ENCODE measurements at regions not wholly inside any gene's neighbourhood (a gene's known extent, or its start where the extent isn't known, plus 50 kb on each side); places are given as distances from the start of the nearest gene placed in this dataset.
"Not testable (repeated sequence)": the region's sequence is repeated elsewhere in the genome, so short reads cannot be mapped to it uniquely, and the experiment has no call there.

DNA sequence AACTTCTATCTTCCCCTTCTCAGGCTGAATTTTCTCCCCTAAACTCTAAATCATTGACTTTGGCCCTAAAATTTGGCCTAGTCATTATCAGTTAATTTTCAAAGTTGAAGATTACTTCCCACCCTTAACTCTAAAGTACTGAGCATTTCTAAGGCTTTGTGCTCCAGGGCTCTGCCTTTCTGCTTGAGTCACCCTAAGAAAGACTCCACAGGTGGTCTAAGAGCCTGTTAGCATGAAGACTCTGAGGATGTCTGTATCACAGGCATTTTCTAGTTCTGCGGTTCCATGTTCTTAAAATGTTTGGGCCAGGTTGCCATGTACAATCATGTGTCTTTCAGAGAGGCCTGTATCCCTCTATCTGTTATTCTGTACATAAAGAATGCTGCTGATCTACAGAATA lies 808.1 kb upstream of the MANEA start:
- H3K4me3 Mint-ChIP-seq: no peak overlapping the region
- no peak overlapping the region for H3K27ac Mint-ChIP-seq
- peaks cover 3% of the 10 kb centered on the region for H3K9me3 Mint-ChIP-seq
- no peaks in the 10 kb centered on the region for H3K4me1 Mint-ChIP-seq (ENCODE audit: low read depth in 2 of 2)
- no peaks in the 10 kb centered on the region for H3K27me3 Mint-ChIP-seq
- no peaks in the 10 kb centered on the region for H3K36me3 Mint-ChIP-seq
- DNase-seq (ENCODE audit: low spot score): no peak
- ATAC-seq: no peak

DNA sequence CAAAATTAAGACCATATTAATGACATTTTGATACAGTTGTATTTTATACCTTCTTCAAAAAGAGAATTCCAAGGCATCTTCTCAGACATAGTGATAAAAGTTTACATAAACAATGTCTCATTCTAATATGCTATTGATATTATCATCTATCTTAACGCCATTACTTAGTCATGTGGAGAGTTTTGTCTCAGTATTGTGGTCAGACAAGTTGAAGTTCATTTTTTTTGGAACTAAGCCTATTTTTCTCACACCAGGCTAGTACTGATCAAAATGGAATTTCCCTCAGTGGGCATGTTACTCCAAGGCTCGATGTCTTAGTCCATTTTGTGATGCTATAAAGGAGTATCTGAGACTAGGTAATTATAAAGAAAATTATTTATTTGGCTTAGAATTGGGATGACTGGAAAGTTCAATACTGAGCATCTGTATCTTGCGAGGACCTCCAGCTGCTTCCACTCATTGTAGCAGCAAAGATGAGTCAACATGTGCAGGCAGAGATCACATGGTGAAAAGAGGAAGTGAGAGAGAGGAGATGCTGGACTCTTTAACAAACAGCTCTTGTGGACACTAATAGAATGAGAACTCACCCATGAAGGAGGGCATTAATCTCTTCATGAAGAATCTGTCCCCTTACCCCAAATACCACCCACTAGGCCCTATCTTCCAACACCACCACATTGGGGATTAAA lies 825.5 kb upstream of the MANEA start:
- ATAC-seq: no peak
- H3K9me3 Mint-ChIP-seq: peaks cover 20% of the 10 kb centered on the region
- H3K4me3 Mint-ChIP-seq: no peak overlapping the region

DNA sequence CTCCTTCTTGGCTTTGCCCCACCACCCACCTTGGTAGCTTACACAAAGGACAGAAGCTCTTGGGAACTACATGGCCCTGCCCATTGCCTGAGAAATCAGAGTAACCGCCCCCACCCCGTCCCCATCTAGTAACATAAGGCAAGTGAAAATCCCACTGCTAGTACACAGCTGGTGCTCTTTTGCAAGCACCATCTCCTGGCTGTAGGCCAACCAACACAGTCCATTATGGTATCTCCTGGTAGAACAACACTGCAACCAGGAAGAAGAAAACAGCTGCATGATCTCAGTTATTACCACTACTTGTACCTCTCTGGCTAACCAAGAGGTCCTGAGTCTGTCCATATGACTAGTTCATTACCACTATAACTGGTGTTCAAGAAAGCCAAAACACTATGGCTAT lies 841.1 kb upstream of the MANEA start:
- Mint-ChIP-seq H3K36me3 (peaks cover 26% of the 10 kb centered on the region), H3K4me3 (no peak overlapping the region), H3K27me3 (no peaks in the 10 kb centered on the region), H3K9me3 (peaks cover 27% of the 10 kb centered on the region), H3K27ac (no peak overlapping the region), H3K4me1 (ENCODE audit: low read depth in 2 of 2) (no peaks in the 10 kb centered on the region)
- ATAC-seq: no peak
- DNase-seq (ENCODE audit: low spot score): no peak

More for the DNA sequence above, 825.5 kb upstream of the MANEA start:
- no peak for DNase-seq (ENCODE audit: low spot score)
- Mint-ChIP-seq H3K27ac (no peak overlapping the region), H3K27me3 (no peaks in the 10 kb centered on the region), H3K36me3 (peaks cover 7% of the 10 kb centered on the region), H3K4me1 (ENCODE audit: low read depth in 2 of 2) (no peaks in the 10 kb centered on the region)

DNA sequence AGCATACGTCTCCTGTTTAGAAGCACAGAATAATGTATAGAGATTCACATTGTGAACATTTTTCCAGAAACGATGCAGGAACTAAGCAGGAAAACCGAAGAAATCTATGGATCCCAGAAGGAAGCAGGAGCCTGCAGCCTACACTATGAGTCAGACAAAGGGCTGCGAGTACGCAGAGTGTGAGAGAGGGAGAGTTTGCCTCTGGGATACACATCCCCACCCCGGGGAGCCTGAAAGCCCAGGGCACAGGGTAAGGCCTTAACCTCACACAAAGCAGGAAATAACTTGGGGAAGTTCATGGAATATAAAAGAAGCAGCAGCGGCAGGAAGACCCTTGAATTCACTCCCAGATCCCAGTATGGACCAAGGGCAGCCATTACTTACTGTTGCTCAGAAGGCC lies 842.1 kb upstream of the MANEA start:
- peaks cover 21% of the 10 kb centered on the region for H3K9me3 Mint-ChIP-seq
- H3K36me3 Mint-ChIP-seq: peaks cover 19% of the 10 kb centered on the region
- H3K27ac Mint-ChIP-seq: no peak overlapping the region
- no peaks in the 10 kb centered on the region for H3K4me1 Mint-ChIP-seq (ENCODE audit: low read depth in 2 of 2)
- no peak overlapping the region for H3K4me3 Mint-ChIP-seq
- no peak for DNase-seq (ENCODE audit: low spot score)
- ATAC-seq: no peak
- no peaks in the 10 kb centered on the region for H3K27me3 Mint-ChIP-seq

DNA sequence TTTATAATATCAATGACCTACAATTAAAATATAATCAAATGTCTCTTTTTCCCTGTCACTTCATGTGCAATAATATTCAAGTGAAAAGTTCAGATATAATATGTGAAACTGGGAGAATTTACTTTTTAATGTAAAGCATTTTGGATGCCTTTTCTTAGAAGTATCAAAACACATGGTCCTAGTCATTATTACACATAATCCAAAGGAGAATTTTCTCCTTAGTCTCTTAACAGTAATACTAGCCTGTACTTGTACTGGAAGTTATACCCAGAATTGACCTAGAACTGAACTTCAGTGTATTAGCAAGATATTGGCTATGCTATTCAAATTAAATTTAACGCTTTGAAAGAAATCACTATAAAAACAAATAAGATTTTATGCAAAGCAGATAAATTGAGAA lies 842.6 kb upstream of the MANEA start:
- DNase-seq (ENCODE audit: low spot score) (no peak), ATAC-seq (no peak)
- no peak overlapping the region for H3K27ac Mint-ChIP-seq
- peaks cover 17% of the 10 kb centered on the region for H3K9me3 Mint-ChIP-seq
- no peaks in the 10 kb centered on the region for H3K4me1 Mint-ChIP-seq (ENCODE audit: low read depth in 2 of 2)
- no peaks in the 10 kb centered on the region for H3K27me3 Mint-ChIP-seq
- H3K4me3 Mint-ChIP-seq: no peak overlapping the region
- peaks cover 14% of the 10 kb centered on the region for H3K36me3 Mint-ChIP-seq

- no peaks in the 10 kb centered on the region for H3K27me3 Mint-ChIP-seq
- peaks cover 8% of the 10 kb centered on the region for H3K36me3 Mint-ChIP-seq
- H3K9me3 Mint-ChIP-seq: peaks cover 8% of the 10 kb centered on the region
- DNase-seq (ENCODE audit: low spot score): no peak
- ATAC-seq: no peak
- H3K4me1 Mint-ChIP-seq (ENCODE audit: low read depth in 2 of 2): no peaks in the 10 kb centered on the region
- H3K27ac Mint-ChIP-seq: no peak overlapping the region
- no peak overlapping the region for H3K4me3 Mint-ChIP-seq
Measured at GRCh38 chr6:94733066-94733465, 844.3 kb upstream of the MANEA start.

GRCh38 chr6:94727710-94728109 lies 849.6 kb upstream of the MANEA start:
- peaks cover 17% of the 10 kb centered on the region for H3K9me3 Mint-ChIP-seq

DNA sequence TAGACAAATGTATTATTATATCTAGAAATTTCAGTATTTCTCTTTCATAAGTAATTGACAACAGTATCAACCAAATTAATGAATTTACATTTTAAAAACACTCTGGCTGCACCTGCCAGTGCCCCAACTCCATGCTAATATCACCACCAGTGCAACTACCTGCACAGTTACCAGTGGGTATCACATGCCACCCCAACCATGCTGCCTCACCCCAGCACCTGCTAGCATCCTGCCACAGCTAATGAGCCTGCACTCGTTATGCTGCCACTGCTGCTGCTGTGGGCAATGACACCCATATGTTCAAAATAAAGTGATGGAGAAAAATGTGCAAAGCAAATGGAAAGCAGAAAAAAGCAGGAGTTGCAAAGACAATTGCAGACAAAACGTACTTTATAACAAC lies 855.9 kb upstream of the MANEA start:
- peaks cover 4% of the 10 kb centered on the region for H3K36me3 Mint-ChIP-seq
- H3K9me3 Mint-ChIP-seq: peaks cover 28% of the 10 kb centered on the region
- no peak overlapping the region for H3K4me3 Mint-ChIP-seq
- no peaks in the 10 kb centered on the region for H3K27me3 Mint-ChIP-seq
- ATAC-seq: no peak
- H3K27ac Mint-ChIP-seq: no peak overlapping the region
- DNase-seq (ENCODE audit: low spot score): no peak
- H3K4me1 Mint-ChIP-seq (ENCODE audit: low read depth in 2 of 2): no peaks in the 10 kb centered on the region

More at GRCh38 chr6:94727710-94728109, 849.6 kb upstream of the MANEA start:
- no peak for DNase-seq (ENCODE audit: low spot score)
- Mint-ChIP-seq H3K27ac (no peak overlapping the region), H3K27me3 (no peaks in the 10 kb centered on the region), H3K4me1 (ENCODE audit: low read depth in 2 of 2) (no peaks in the 10 kb centered on the region), H3K4me3 (no peak overlapping the region), H3K36me3 (peaks cover 4% of the 10 kb centered on the region)
- ATAC-seq: no peak

DNA sequence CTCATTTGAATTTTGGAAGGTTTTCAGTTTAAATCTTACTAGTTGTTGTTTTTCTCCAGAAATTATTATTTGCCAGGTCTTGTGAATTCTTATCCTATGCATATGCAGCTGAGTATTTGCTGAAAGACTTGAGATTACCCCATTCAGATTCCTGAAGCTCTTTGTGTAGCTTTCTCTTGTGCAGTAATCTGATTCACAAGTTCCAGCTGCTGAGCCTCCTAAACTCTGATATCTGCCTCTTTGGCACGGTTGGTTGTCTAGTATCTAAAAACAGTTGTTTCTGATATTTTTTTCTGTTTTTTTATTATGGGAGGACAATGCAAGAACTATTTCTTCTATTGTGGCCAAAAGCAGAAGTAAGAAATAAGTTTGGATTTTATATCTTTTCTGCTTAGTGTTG lies 863.9 kb upstream of the MANEA start:
- Mint-ChIP-seq H3K4me1 (ENCODE audit: low read depth in 2 of 2) (no peaks in the 10 kb centered on the region), H3K27ac (no peak overlapping the region), H3K27me3 (no peaks in the 10 kb centered on the region), H3K36me3 (no peaks in the 10 kb centered on the region), H3K9me3 (peaks cover 12% of the 10 kb centered on the region), H3K4me3 (no peak overlapping the region)
- ATAC-seq (no peak), DNase-seq (ENCODE audit: low spot score) (no peak)

DNA sequence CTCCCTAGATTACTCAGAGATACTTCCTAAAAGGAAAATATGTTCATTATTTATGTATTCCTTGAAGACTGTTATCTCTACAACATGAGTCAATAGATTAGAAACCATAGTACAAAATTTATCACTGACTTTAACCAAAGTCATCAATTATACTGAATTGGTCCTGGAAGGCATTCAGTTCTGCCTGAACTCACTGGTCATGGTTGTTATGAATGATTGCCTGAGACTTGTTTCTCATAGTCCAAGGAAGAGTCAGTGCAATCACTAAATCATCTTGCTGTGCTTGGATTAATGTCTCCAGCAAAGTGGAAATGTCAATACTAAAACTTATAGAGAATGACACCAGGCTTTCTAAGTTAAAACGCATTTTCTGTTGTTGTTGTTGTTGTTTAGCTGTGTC lies 878.6 kb upstream of the MANEA start:
- no peaks in the 10 kb centered on the region for H3K27me3 Mint-ChIP-seq
- H3K27ac Mint-ChIP-seq: no peak overlapping the region
- DNase-seq (ENCODE audit: low spot score): no peak
- ATAC-seq: no peak
- no peaks in the 10 kb centered on the region for H3K4me1 Mint-ChIP-seq (ENCODE audit: low read depth in 2 of 2)
- H3K4me3 Mint-ChIP-seq: no peak overlapping the region
- no peaks in the 10 kb centered on the region for H3K36me3 Mint-ChIP-seq
- H3K9me3 Mint-ChIP-seq: peaks cover 12% of the 10 kb centered on the region

- not testable (repeated sequence) for H3K36me3 Mint-ChIP-seq; H3K27me3 Mint-ChIP-seq; H3K27ac Mint-ChIP-seq; ATAC-seq; H3K4me3 Mint-ChIP-seq; DNase-seq (ENCODE audit: low spot score); H3K4me1 Mint-ChIP-seq (ENCODE audit: low read depth in 2 of 2); H3K9me3 Mint-ChIP-seq
Measured at GRCh38 chr6:94687255-94687654, 890.1 kb upstream of the MANEA start.

GRCh38 chr6:94683409-94683808 lies 893.9 kb upstream of the MANEA start:
- ATAC-seq (no peak), DNase-seq (ENCODE audit: low spot score) (no peak)
- H3K27ac Mint-ChIP-seq: no peak overlapping the region
- no peaks in the 10 kb centered on the region for H3K4me1 Mint-ChIP-seq (ENCODE audit: low read depth in 2 of 2)
- H3K9me3 Mint-ChIP-seq: peaks cover 15% of the 10 kb centered on the region
- H3K36me3 Mint-ChIP-seq: peaks cover 6% of the 10 kb centered on the region
- H3K27me3 Mint-ChIP-seq: no peaks in the 10 kb centered on the region
- no peak overlapping the region for H3K4me3 Mint-ChIP-seq

DNA sequence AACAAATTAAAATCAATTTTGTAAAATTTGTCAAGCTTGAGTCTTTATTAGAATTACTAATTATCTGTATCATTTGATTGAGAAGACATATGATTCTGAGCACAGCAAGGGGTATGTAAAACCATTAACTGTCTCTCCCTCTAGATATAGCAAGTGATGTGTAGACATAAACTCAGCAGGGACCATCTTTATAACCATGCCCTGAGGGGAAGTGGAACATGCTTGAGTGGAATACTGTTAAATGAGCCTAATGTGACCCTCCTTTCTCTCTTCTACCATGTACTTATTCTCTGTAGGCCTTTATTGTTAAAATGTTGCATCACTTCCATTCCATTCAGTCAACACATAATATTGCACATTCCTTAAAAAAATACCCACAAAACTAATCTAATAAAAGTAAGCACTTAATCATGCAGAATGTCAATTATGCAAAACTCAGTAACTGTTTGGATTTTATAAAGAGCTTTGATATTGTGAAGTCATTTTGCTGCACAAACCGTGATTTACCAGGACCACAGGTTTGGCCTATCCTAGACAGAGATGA lies 896.6 kb upstream of the MANEA start:
- Mint-ChIP-seq H3K4me3 (no peak overlapping the region), H3K27me3 (no peaks in the 10 kb centered on the region), H3K4me1 (ENCODE audit: low read depth in 2 of 2) (no peaks in the 10 kb centered on the region), H3K36me3 (peaks cover 6% of the 10 kb centered on the region), H3K9me3 (peaks cover 21% of the 10 kb centered on the region), H3K27ac (no peak overlapping the region)
- ATAC-seq: no peak
- DNase-seq (ENCODE audit: low spot score): no peak

DNA sequence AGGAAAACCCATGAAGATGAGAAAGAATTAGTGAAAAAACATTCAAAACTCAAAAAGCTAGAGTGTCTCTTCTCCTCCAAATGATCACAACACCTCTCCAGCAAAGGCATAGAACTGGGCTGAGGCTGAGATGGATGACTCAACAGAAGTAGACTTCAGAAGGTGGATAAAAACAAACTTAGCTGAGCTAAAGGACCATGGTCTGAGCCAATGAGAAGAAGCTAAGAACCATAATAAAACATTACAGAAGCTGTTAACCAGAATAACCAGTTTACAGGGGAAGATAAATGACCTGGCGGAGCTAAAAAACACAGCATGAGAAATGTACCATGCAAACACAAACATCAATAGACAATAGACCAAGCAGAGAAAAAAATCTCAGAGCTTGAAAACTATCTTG lies 904.1 kb upstream of the MANEA start:
- Mint-ChIP-seq H3K4me1 (ENCODE audit: low read depth in 2 of 2) (no peaks in the 10 kb centered on the region), H3K27me3 (no peaks in the 10 kb centered on the region), H3K9me3 (peaks cover 29% of the 10 kb centered on the region), H3K4me3 (no peak overlapping the region), H3K27ac (no peak overlapping the region), H3K36me3 (no peaks in the 10 kb centered on the region)
- no peak for DNase-seq (ENCODE audit: low spot score)
- ATAC-seq: no peak

DNA sequence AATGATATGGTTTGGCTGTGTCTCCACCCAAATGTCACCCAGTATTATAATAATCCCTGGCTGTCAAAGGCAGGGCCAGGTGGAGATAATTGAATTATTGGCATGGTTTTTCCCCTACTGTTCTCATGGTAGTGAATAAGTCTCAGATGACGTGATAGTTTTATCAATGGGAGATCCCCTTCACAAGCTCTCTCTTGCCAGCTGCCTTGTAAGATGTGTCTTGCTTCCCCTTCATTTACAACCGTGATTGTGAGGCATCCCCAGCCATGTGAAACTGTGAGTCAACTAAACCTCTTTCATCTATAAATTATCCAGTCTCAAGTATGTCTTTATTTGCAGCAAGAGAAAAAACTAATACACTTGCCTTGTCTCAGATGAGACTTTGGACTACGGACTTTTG lies 907.3 kb upstream of the MANEA start:
- ATAC-seq (no peak), DNase-seq (ENCODE audit: low spot score) (no peak)
- no peaks in the 10 kb centered on the region for H3K27me3 Mint-ChIP-seq
- peaks cover 23% of the 10 kb centered on the region for H3K9me3 Mint-ChIP-seq
- H3K4me1 Mint-ChIP-seq (ENCODE audit: low read depth in 2 of 2): no peaks in the 10 kb centered on the region
- H3K36me3 Mint-ChIP-seq: no peaks in the 10 kb centered on the region
- no peak overlapping the region for H3K4me3 Mint-ChIP-seq
- no peak overlapping the region for H3K27ac Mint-ChIP-seq

Measured in natural killer cell treated with Interleukin-12 subunit alpha and Interleukin-12 subunit beta and Interleukin-15 and Interleukin-18, amount 100 ng/mL, for 72 hours (primary cell).